IMR-90 (cell line): ENCODE measurements at regions not wholly inside any gene's neighbourhood (a gene's known extent, or its start where the extent isn't known, plus 50 kb on each side); places are given as distances from the start of the nearest gene placed in this dataset.

Experiments used
- ATAC-seq: fragments of 200-7000 bp; cut with Tn5 transposase; 2 replicates; pipeline ENCODE4 v1.9.1; 2020; ENCODE audit warnings: low read depth, mild to moderate bottlenecking, moderate library complexity
- BruUV-seq: library from RNA; stranded (reverse); fragments of 400-500 nt; replicated peaks from 2 replicates; lab custom pipeline; 2021; lab: Mats Ljungman, UMichigan
- CTCF ChIA-PET: fragments of 300-600 bp; formaldehyde crosslinking; extraction: SDS; loops from one replicate; lab custom pipeline; 2021; ENCODE audit warnings: antibody characterized with exemption; lab: Yijun Ruan, JAX
- POLR2A ChIA-PET: fragments of 300-600 bp; sonication (Branson Sonifier 250); formaldehyde crosslinking; loops from one replicate; lab custom pipeline; 2022; ENCODE audit warnings: antibody characterized with exemption; ENCODE audit not compliant: unreplicated experiment; lab: Charles Lee
- DNase-seq: peaks from one replicate; pipeline ENCODE4 v3.0.0; 2013
- H2AFZ ChIP-seq: replicated peaks from 2 replicates; pipeline ENCODE3; 2013; ENCODE audit warnings: low read length, mild to moderate bottlenecking; ENCODE audit not compliant: poor library complexity
- H2AK5ac ChIP-seq: 2 replicates; pipeline ENCODE4 v1.6.1; 2013; ENCODE audit warnings: low read depth, low read length, inconsistent platforms
- H2AK9ac ChIP-seq: replicated peaks from 2 replicates; pipeline ENCODE3; 2013; ENCODE audit warnings: mild to moderate bottlenecking, low read depth, low read length, moderate library complexity; ENCODE audit not compliant: poor library complexity
- H2BK120ac ChIP-seq: 2 replicates; pipeline ENCODE4 v1.6.1; 2013; ENCODE audit warnings: low read depth, low read length, inconsistent platforms
- H2BK15ac ChIP-seq: 3 replicates; pipeline ENCODE4 v1.6.1; 2013; ENCODE audit warnings: low read depth, low read length, inconsistent platforms
- H2BK20ac ChIP-seq: 2 replicates; pipeline ENCODE4 v1.6.1; 2013; ENCODE audit warnings: low read depth, mild to moderate bottlenecking, inconsistent platforms, low read length, moderate library complexity
- H2BK5ac ChIP-seq: 2 replicates; pipeline ENCODE4 v1.6.1; 2013; ENCODE audit warnings: mild to moderate bottlenecking, low read depth, low read length, inconsistent platforms; ENCODE audit not compliant: poor library complexity, severe bottlenecking
- H3K14ac ChIP-seq: replicated peaks from 2 replicates; pipeline ENCODE4 v1.6.1; 2013; ENCODE audit warnings: low read depth, low read length, inconsistent platforms
- H3K18ac ChIP-seq: 2 replicates; pipeline ENCODE4 v1.6.1; 2013; ENCODE audit warnings: low read depth, low read length, control low read depth
- H3K23ac ChIP-seq: 2 replicates; pipeline ENCODE4 v1.6.1; 2013; ENCODE audit warnings: low read depth, low read length, inconsistent platforms
- H3K27ac ChIP-seq: 2 replicates; pipeline ENCODE4 v1.5.1; 2013; ENCODE audit warnings: mild to moderate bottlenecking, control low read depth, low read length; ENCODE audit not compliant: insufficient read depth
- H3K27me3 ChIP-seq: 2 replicates; pipeline ENCODE4 v1.6.1; 2013; ENCODE audit warnings: low read length; ENCODE audit not compliant: control insufficient read depth, insufficient read depth
- H3K36me3 ChIP-seq: 2 replicates; pipeline ENCODE4 v1.6.1; 2013; ENCODE audit warnings: low read length, mixed read lengths; ENCODE audit not compliant: control insufficient read depth, insufficient read depth
- H3K4ac ChIP-seq: 2 replicates; pipeline ENCODE4 v1.6.1; 2013; ENCODE audit warnings: low read depth, low read length, inconsistent platforms
- H3K4me1 ChIP-seq: 2 replicates; pipeline ENCODE4 v1.6.1; 2013; ENCODE audit warnings: low read length, mixed read lengths; ENCODE audit not compliant: control insufficient read depth, insufficient read depth
- H3K4me2 ChIP-seq: 2 replicates; pipeline ENCODE4 v1.6.1; 2013; ENCODE audit warnings: low read depth, mild to moderate bottlenecking, control low read depth, low read length, moderate library complexity
- H3K4me3 ChIP-seq: 2 replicates; pipeline ENCODE4 v1.5.1; 2013; ENCODE audit warnings: low read depth, mild to moderate bottlenecking, control low read depth, low read length, moderate library complexity; ENCODE audit not compliant: insufficient read depth
- H3K56ac ChIP-seq: 2 replicates; pipeline ENCODE4 v1.6.1; 2013; ENCODE audit warnings: low read length, inconsistent platforms; ENCODE audit not compliant: insufficient read depth; ENCODE audit errors: extremely low read depth
- H3K79me1 ChIP-seq, 2 experiments: 2 replicates each; pipeline ENCODE4 v1.6.1; 2013; ENCODE audit warnings: low read length in 2 of 2, inconsistent platforms in 1 of 2, low read depth in 1 of 2
- H3K9ac ChIP-seq: 2 replicates; pipeline ENCODE4 v1.6.1; 2013; ENCODE audit warnings: low read depth, low read length, control low read depth
- H3K9me1 ChIP-seq: 2 replicates; pipeline ENCODE4 v1.6.1; 2013; ENCODE audit warnings: low read length, inconsistent platforms; ENCODE audit not compliant: insufficient read depth
- H3K9me3 ChIP-seq: 2 replicates; pipeline ENCODE4 v1.6.1; 2013; ENCODE audit warnings: low read length; ENCODE audit not compliant: control insufficient read depth, insufficient read depth
- H4K20me1 ChIP-seq: 2 replicates; pipeline ENCODE4 v1.6.1; 2013; ENCODE audit warnings: low read length, inconsistent platforms; ENCODE audit not compliant: insufficient read depth
- H4K5ac ChIP-seq: 2 replicates; pipeline ENCODE4 v1.6.1; 2013; ENCODE audit warnings: mild to moderate bottlenecking, low read depth, low read length, control low read depth
- H4K8ac ChIP-seq, 2 experiments: 2 replicates each; pipeline ENCODE4 v1.6.1; 2013; ENCODE audit warnings: low read depth in 2 of 2, low read length in 2 of 2, control low read depth in 1 of 2, inconsistent platforms in 1 of 2
- H4K91ac ChIP-seq: 2 replicates; pipeline ENCODE4 v1.6.1; 2013; ENCODE audit warnings: low read depth, low read length, inconsistent platforms; ENCODE audit not compliant: insufficient read depth
- CEBPB ChIP-seq: IDR thresholded peaks from 2 replicates; pipeline ENCODE4 v1.6.1; 2012; ENCODE audit warnings: low read depth, low read length, improper control_type of control experiment
- CHD1 ChIP-seq: IDR thresholded peaks from 2 replicates; pipeline ENCODE4 v1.6.1; 2012; ENCODE audit warnings: low read depth, low read length, improper control_type of control experiment
- CTCF ChIP-seq: conservative IDR thresholded peaks from 2 replicates; pipeline ENCODE4 v1.5.1; 2012; ENCODE audit warnings: mild to moderate bottlenecking, low read depth, low read length, improper control_type of control experiment
- ELK1 ChIP-seq: fragments of 150-350 bp; IDR thresholded peaks from 2 replicates; pipeline ENCODE4 v1.6.1; 2016; ENCODE audit warnings: low read depth, mild to moderate bottlenecking, low read length, moderate library complexity, borderline replicate concordance
- MAZ ChIP-seq: IDR thresholded peaks from 2 replicates; pipeline ENCODE4 v1.6.1; 2012; ENCODE audit warnings: low read depth, mild to moderate bottlenecking, low read length, improper control_type of control experiment, moderate library complexity, borderline replicate concordance
- RAD21 ChIP-seq: IDR thresholded peaks from 2 replicates; pipeline ENCODE4 v1.6.1; 2012; ENCODE audit warnings: low read length, improper control_type of control experiment
- RCOR1 ChIP-seq: IDR thresholded peaks from 2 replicates; pipeline ENCODE4 v1.6.1; 2012; ENCODE audit warnings: mild to moderate bottlenecking, low read length, improper control_type of control experiment; ENCODE audit not compliant: insufficient replicate concordance
- RFX5 ChIP-seq: IDR thresholded peaks from 2 replicates; pipeline ENCODE4 v1.8.0; 2012; ENCODE audit warnings: low read depth, mild to moderate bottlenecking, low read length, moderate library complexity
- whole genome bisulfite sequencing, 2 experiments: methylation state at CpG; one replicate each; pipeline versions ENCODE4 v1.1.5 to v1.1.7; 2013; ENCODE audit warnings: missing lambda C conversion rate in 2 of 2; ENCODE audit not compliant: insufficient read length in 1 of 2; ENCODE audit errors: extremely low coverage in 2 of 2; 5-methylcytosine and 5-hydroxymethylcytosine counted together
- dilution Hi-C: fragments of 300-500 bp; cut with HindIII; formaldehyde crosslinking; loops from one replicate; pipeline ENCODE4 v1.14.3; 2018; ENCODE audit warnings: low sequenced_read_pairs; ENCODE audit not compliant: unreplicated experiment
- in situ Hi-C: fragments of 300-500 bp; cut with MboI; formaldehyde crosslinking; loops from 3 replicates; pipeline ENCODE4 v1.14.3; 2019; ENCODE audit warnings: low sequenced_read_pairs, inconsistent platforms, mixed read lengths
- intact Hi-C: fragments of 100-400 bp; cut with micrococcal nuclease; formaldehyde crosslinking; loops from 2 replicates; pipeline ENCODE4 v1.10.0; 2022

- no peak overlapping the region for H3K56ac ChIP-seq
- H3K27ac ChIP-seq, result no peak overlapping the region
- no peak overlapping the region for H2AK9ac ChIP-seq
- H4K91ac ChIP-seq, result no peak overlapping the region
- in situ Hi-C loops, result no loop called here
- no peaks in the 10 kb centered on the region for H4K20me1 ChIP-seq
- no peak overlapping the region for H2BK15ac ChIP-seq
- no peaks in the 10 kb centered on the region for H3K36me3 ChIP-seq
- no CpG with 5 or more reads among the region's 5 CpGs for WGBS, 2 experiments
- no peak overlapping the region for H4K8ac ChIP-seq
- no peaks in the 10 kb centered on the region for H3K27me3 ChIP-seq
- no TSS peak for BruUV-seq
- dilution Hi-C loops, result no loop called here
- H2BK120ac ChIP-seq, result no peak overlapping the region
- H4K5ac ChIP-seq, result no peak overlapping the region
- H2AK5ac ChIP-seq, result no peak overlapping the region
- no peak overlapping the region for H3K4me3 ChIP-seq
- no peak overlapping the region for H2BK20ac ChIP-seq
- ChIA-PET POLR2A (no interaction called here), CTCF (no interaction called here)
- no peak overlapping the region for H3K9ac ChIP-seq
- DNase-seq (peak; percentile 0), ATAC-seq (no peak)
- no peaks in the 10 kb centered on the region for H3K9me1 ChIP-seq
- no peak overlapping the region for H3K14ac ChIP-seq
- no peak overlapping the region for H3K23ac ChIP-seq
- no peaks in the 10 kb centered on the region for H3K79me1 ChIP-seq
- no peak overlapping the region for H3K18ac ChIP-seq
- peaks cover 8% of the 10 kb centered on the region; the same call in 1 of the 2 replicates for H3K9me3 ChIP-seq
- H2BK5ac ChIP-seq, result no peak overlapping the region
- H2AFZ ChIP-seq, result no peak overlapping the region
- no peaks in the 10 kb centered on the region for H3K4me1 ChIP-seq
- no peak for TF ChIP-seq RCOR1
- 0 out of 2 replicates have a peak, but pooled peaks have one; percentile 10 for TF ChIP-seq RAD21
- TF ChIP-seq CTCF, result peak; percentile 28; the same call in 1 of the 2 replicates
- TF ChIP-seq RFX5, result no peak
- no peak for TF ChIP-seq CHD1
- TF ChIP-seq ELK1, result no peak
- no peak for TF ChIP-seq CEBPB
- no peak for TF ChIP-seq MAZ
- intact Hi-C loops, result loop anchor here (5.0 kb wide), 1 partner anchor 606 kb away; no protein-coding TSS in a partner anchor
- H3K4ac ChIP-seq, result no peak overlapping the region
- H3K4me2 ChIP-seq, result no peak overlapping the region
Measured at GRCh38 chr5:166961028-166961427, 1330.4 kb upstream of the WWC1 start.
